ENCODE measurements at regions not wholly inside any gene's neighbourhood (a gene's known extent, or its start where the extent isn't known, plus 50 kb on each side); places are given as distances from the start of the nearest gene placed in this dataset.

GRCh38 chr17:77298811-77299210, 158.0 kb downstream of the SEC14L1 start:
- Histone ChIP-seq H3K4me3 (ENCODE audit: insufficient read depth, low read length, poor library complexity, severe bottlenecking) (no peak overlapping the region), H3K36me3 (ENCODE audit: low read length) (no peaks in the 10 kb centered on the region), H3K4me2 (ENCODE audit: low read depth, low read length, poor library complexity, severe bottlenecking) (no peak overlapping the region), H3K27me3 (ENCODE audit: low read length) (no peaks in the 10 kb centered on the region), H3K27ac (ENCODE audit: low read depth, low read length) (no peak overlapping the region), H3K79me2 (ENCODE audit: insufficient read depth, low read length) (no peaks in the 10 kb centered on the region), H3K9ac (ENCODE audit: low read length) (no peak overlapping the region), H3F3A (ENCODE audit: insufficient read depth) (no peaks in the 10 kb centered on the region), H3K9me2 (replicated peaks; ENCODE audit: insufficient read depth, low read length) (no peaks in the 10 kb centered on the region), H2AFZ (ENCODE audit: low read depth, low read length, severe bottlenecking) (no peak overlapping the region), H3K9me3 (ENCODE audit: insufficient read depth, low read length) (no peaks in the 10 kb centered on the region), H4K20me1 (ENCODE audit: low read depth, low read length) (no peaks in the 10 kb centered on the region)
- TF ChIP-seq, protein P1, sequence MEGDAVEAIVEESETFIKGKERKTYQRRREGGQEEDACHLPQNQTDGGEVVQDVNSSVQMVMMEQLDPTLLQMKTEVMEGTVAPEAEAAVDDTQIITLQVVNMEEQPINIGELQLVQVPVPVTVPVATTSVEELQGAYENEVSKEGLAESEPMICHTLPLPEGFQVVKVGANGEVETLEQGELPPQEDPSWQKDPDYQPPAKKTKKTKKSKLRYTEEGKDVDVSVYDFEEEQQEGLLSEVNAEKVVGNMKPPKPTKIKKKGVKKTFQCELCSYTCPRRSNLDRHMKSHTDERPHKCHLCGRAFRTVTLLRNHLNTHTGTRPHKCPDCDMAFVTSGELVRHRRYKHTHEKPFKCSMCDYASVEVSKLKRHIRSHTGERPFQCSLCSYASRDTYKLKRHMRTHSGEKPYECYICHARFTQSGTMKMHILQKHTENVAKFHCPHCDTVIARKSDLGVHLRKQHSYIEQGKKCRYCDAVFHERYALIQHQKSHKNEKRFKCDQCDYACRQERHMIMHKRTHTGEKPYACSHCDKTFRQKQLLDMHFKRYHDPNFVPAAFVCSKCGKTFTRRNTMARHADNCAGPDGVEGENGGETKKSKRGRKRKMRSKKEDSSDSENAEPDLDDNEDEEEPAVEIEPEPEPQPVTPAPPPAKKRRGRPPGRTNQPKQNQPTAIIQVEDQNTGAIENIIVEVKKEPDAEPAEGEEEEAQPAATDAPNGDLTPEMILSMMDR (IDR thresholded peaks at IDR 0.05; ENCODE audit: insufficient read depth, low read length, poor library complexity, severe bottlenecking), result no peak
- no peak for TF ChIP-seq EZH2phosphoT487 (conservative IDR thresholded peaks at IDR 0.05; ENCODE audit: low read length)

DNA sequence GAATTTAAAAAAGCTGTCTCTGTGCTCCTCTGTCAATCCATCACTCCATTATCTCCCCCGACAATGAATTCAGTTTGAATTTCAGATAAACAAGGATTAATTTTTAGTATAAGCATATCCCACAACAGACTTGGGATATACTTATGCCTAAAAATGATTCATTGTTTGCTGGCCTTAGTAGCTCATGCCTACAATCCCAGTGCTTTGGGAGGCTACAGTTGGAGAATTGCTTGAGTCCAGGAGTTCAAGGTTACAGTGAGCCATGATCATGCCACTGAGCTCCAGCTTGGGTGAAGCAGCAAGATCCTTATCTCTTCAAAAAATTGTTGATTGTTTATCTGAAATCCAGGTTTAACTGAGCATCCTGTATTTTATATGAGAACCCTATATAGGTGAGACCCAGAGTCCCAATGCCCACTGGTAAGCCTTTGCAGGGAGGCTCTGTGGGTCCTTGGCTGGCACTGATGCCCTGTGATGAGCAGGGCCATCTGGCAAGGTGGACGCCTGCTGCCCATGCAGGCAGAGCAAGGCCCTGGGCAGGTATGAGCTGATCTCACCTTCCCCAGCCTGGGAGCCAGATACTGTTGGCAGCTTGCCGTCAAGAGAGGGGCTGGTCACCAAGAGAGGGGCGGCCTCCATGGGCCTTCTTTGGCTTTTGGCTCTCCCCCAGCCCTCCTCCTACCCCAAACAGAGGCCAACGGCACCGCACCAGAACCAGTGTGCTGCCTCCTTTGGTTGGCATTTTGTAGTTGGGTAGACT, 158.7 kb downstream of the SEC14L1 start:
- Histone ChIP-seq H3K27me3 (ENCODE audit: low read length) (no peaks in the 10 kb centered on the region), H3K79me2 (ENCODE audit: insufficient read depth, low read length) (no peaks in the 10 kb centered on the region), H3K36me3 (ENCODE audit: low read length) (no peaks in the 10 kb centered on the region), H2AFZ (ENCODE audit: low read depth, low read length, severe bottlenecking) (no peak overlapping the region), H3K9ac (ENCODE audit: low read length) (no peak overlapping the region), H3K9me3 (ENCODE audit: insufficient read depth, low read length) (no peaks in the 10 kb centered on the region), H4K20me1 (ENCODE audit: low read depth, low read length) (no peaks in the 10 kb centered on the region), H3F3A (ENCODE audit: insufficient read depth) (no peaks in the 10 kb centered on the region), H3K4me2 (ENCODE audit: low read depth, low read length, poor library complexity, severe bottlenecking) (no peak overlapping the region), H3K27ac (ENCODE audit: low read depth, low read length) (no peak overlapping the region), H3K4me3 (ENCODE audit: insufficient read depth, low read length, poor library complexity, severe bottlenecking) (no peak overlapping the region), H3K9me2 (replicated peaks; ENCODE audit: insufficient read depth, low read length) (no peaks in the 10 kb centered on the region)
- TF ChIP-seq EZH2phosphoT487 (conservative IDR thresholded peaks at IDR 0.05; ENCODE audit: low read length), result no peak
- TF ChIP-seq, protein P1 (IDR thresholded peaks at IDR 0.05; ENCODE audit: insufficient read depth, low read length, poor library complexity, severe bottlenecking), result no peak

DNA sequence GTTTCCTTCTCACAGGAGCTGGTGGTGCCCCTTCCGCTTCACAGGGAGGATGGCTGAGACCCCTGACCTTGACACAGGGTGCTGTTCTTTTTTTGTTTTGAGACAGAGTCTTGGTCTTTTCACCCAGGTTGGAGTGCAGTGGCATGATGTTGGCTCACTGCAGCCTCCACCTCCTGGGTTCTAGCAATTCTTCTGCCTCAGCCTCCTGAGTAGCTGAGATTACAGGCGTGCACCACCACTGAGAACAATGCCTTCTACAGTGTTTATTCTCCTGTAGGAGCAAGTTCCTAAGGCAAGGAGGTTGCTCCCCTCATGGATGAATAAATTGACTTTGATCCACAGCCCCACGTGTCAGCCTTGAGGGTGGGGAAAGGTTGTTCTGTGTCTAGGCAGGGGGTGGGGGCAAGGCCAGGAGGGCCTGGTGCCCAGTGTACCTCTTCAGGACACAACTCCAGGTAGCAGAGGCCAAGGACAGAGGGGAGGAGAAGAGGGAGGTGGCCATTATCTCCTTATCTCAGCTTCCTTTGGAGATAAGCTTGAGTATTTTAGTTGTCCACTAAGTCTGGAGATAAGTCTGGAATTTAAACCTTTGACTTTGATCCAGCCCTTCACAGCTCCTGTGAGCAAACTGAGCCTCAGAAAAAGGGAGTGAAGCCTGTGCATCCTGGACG, 159.4 kb downstream of the SEC14L1 start:
- no peaks in the 10 kb centered on the region for H3K36me3 ChIP-seq (ENCODE audit: low read length)
- no peaks in the 10 kb centered on the region for H3K9me2 ChIP-seq (replicated peaks; ENCODE audit: insufficient read depth, low read length)
- H3K9me3 ChIP-seq (ENCODE audit: insufficient read depth, low read length), result no peaks in the 10 kb centered on the region
- no peaks in the 10 kb centered on the region for H3K27me3 ChIP-seq (ENCODE audit: low read length)
- H3K27ac ChIP-seq (ENCODE audit: low read depth, low read length), result no peak overlapping the region
- H2AFZ ChIP-seq (ENCODE audit: low read depth, low read length, severe bottlenecking), result no peak overlapping the region
- H3K4me3 ChIP-seq (ENCODE audit: insufficient read depth, low read length, poor library complexity, severe bottlenecking), result no peak overlapping the region
- H3K9ac ChIP-seq (ENCODE audit: low read length), result no peak overlapping the region
- no peaks in the 10 kb centered on the region for H3K79me2 ChIP-seq (ENCODE audit: insufficient read depth, low read length)
- H3F3A ChIP-seq (ENCODE audit: insufficient read depth), result no peaks in the 10 kb centered on the region
- H4K20me1 ChIP-seq (ENCODE audit: low read depth, low read length), result no peaks in the 10 kb centered on the region
- TF ChIP-seq, protein P1 (IDR thresholded peaks at IDR 0.05; ENCODE audit: insufficient read depth, low read length, poor library complexity, severe bottlenecking), result no peak
- no peak for TF ChIP-seq EZH2phosphoT487 (conservative IDR thresholded peaks at IDR 0.05; ENCODE audit: low read length)
- no peak overlapping the region for H3K4me2 ChIP-seq (ENCODE audit: low read depth, low read length, poor library complexity, severe bottlenecking)
